Osteocyte (in vitro differentiated cells): ENCODE measurements at regions not wholly inside any gene's neighbourhood (a gene's known extent, or its start where the extent isn't known, plus 50 kb on each side); places are given as distances from the start of the nearest gene placed in this dataset.

Experiments
- DNase-seq: peaks from one replicate; pipeline ENCODE4 v3.0.0; 2021; ENCODE audit warnings: mixed read lengths; ENCODE audit not compliant: unreplicated experiment; ENCODE audit errors: extremely low spot score
- H3K27ac Mint-ChIP-seq: one replicate; pipeline ENCODE4 v1.8.0; 2021; ENCODE audit warnings: mild to moderate bottlenecking, mixed read lengths; ENCODE audit not compliant: unreplicated experiment
- H3K27me3 Mint-ChIP-seq: one replicate; pipeline ENCODE4 v1.8.0; 2021; ENCODE audit warnings: mixed read lengths; ENCODE audit not compliant: unreplicated experiment
- H3K36me3 Mint-ChIP-seq: one replicate; pipeline ENCODE4 v1.8.0; 2021; ENCODE audit warnings: mixed read lengths; ENCODE audit not compliant: unreplicated experiment
- H3K4me1 Mint-ChIP-seq: one replicate; pipeline ENCODE4 v1.8.0; 2021; ENCODE audit warnings: mixed read lengths; ENCODE audit not compliant: unreplicated experiment
- H3K4me3 Mint-ChIP-seq: one replicate; pipeline ENCODE4 v1.8.0; 2021; ENCODE audit warnings: mild to moderate bottlenecking, moderate library complexity, mixed read lengths; ENCODE audit not compliant: unreplicated experiment
- H3K9me3 Mint-ChIP-seq: one replicate; pipeline ENCODE4 v1.8.0; 2021; ENCODE audit warnings: mixed read lengths; ENCODE audit not compliant: unreplicated experiment
- TF ChIP-seq, protein P1 (sequence below): fragments of 200-600 bp; sonication (generic); IDR thresholded peaks from 2 replicates; pipeline ENCODE4 v1.5.0; 2021; ENCODE audit warnings: antibody characterized with exemption, mild to moderate bottlenecking, moderate library complexity

DNA sequence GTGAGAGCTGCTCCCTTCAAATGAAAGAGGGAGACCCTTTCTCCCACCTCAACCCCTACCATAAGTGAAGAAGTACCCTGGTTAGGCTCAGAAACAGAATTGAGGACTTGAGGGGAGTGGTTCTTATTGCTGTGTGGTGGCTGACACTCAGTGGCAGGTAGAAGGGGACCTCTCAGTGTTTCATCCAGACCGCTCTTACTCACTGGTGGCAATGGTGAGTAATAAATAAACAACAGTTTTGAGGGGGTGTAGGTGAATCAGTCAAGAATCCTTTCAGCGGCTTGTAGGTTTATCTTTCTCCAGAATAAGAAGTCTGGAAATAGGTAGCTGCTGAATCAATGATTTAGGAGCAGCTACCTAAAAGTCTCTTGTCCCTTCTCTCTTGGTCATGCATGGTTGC is 403.4 kb upstream of the B3GAT1 start:
- TF ChIP-seq, protein P1, sequence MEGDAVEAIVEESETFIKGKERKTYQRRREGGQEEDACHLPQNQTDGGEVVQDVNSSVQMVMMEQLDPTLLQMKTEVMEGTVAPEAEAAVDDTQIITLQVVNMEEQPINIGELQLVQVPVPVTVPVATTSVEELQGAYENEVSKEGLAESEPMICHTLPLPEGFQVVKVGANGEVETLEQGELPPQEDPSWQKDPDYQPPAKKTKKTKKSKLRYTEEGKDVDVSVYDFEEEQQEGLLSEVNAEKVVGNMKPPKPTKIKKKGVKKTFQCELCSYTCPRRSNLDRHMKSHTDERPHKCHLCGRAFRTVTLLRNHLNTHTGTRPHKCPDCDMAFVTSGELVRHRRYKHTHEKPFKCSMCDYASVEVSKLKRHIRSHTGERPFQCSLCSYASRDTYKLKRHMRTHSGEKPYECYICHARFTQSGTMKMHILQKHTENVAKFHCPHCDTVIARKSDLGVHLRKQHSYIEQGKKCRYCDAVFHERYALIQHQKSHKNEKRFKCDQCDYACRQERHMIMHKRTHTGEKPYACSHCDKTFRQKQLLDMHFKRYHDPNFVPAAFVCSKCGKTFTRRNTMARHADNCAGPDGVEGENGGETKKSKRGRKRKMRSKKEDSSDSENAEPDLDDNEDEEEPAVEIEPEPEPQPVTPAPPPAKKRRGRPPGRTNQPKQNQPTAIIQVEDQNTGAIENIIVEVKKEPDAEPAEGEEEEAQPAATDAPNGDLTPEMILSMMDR: no peak
- no peak for DNase-seq
- peaks cover 5% of the 10 kb centered on the region for H3K4me1 Mint-ChIP-seq
- H3K27me3 Mint-ChIP-seq: peaks cover 20% of the 10 kb centered on the region
- H3K27ac Mint-ChIP-seq: no peak overlapping the region
- H3K4me3 Mint-ChIP-seq: no peak overlapping the region
- no peaks in the 10 kb centered on the region for H3K36me3 Mint-ChIP-seq
- H3K9me3 Mint-ChIP-seq: no peaks in the 10 kb centered on the region

DNA sequence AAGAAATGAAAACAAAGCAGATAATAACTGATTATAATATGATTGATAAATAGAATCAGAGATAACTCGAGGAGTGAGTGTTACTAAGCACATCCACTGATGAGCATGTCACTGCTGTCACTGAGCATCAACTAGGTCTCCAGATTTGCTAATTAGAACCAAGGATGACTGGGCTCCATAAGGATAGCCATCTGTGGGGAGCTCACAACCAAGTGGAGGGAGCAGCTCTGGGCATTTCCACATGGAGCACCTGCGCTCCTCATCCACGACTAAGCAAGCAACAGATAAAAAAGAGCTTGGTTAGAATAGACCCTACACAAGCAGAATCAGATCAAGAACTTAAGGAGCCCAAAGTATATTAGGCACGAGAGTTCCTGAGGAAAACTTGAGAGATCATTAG is 396.0 kb upstream of the B3GAT1 start:
- DNase-seq: no peak
- no peaks in the 10 kb centered on the region for H3K36me3 Mint-ChIP-seq
- TF ChIP-seq, protein P1: no peak
- H3K4me1 Mint-ChIP-seq: no peaks in the 10 kb centered on the region
- no peaks in the 10 kb centered on the region for H3K9me3 Mint-ChIP-seq
- no peak overlapping the region for H3K4me3 Mint-ChIP-seq
- peaks cover 12% of the 10 kb centered on the region for H3K27me3 Mint-ChIP-seq
- no peak overlapping the region for H3K27ac Mint-ChIP-seq

DNA sequence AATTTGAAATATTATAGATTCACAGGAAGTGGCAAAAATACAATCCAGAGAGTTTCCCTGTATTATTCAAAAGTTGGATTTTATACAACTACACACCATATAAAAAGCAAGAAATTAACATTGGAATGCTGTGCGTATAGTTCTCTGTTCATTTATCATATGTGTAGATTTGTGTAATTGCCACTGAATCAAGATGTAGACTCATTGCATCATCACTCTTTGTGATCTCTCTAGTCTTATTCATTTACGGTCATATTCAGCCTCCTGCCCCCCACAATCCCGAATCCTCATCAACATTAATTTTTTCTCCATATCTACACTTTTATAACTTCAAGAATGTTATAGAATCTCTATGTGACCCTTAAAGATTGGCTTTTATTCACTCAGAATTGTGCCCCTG is 390.6 kb upstream of the B3GAT1 start:
- TF ChIP-seq, protein P1: no peak
- peaks cover 11% of the 10 kb centered on the region for H3K27me3 Mint-ChIP-seq
- peaks cover 14% of the 10 kb centered on the region for H3K4me1 Mint-ChIP-seq
- no peaks in the 10 kb centered on the region for H3K36me3 Mint-ChIP-seq
- no peak overlapping the region for H3K27ac Mint-ChIP-seq
- no peaks in the 10 kb centered on the region for H3K9me3 Mint-ChIP-seq
- no peak overlapping the region for H3K4me3 Mint-ChIP-seq
- no peak for DNase-seq

DNA sequence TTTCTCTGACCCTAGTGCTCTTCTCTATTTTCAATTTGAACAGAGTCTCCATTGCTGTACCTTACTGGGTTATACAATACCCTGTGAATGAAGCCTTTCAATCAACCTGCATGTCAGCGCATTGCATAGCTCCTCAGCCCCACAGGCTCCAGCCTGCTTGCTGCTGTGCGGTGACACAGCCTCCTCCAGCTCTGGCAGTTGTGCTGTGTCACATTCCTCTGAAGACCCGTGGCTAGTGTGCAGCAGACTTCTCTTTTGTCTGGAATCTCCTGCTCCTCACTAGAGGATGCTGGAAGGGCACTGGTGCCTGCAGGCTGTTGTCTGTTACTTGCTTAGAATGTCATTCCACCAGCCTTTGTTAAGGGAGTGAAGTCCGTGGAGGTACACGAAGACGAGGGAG is 390.1 kb upstream of the B3GAT1 start:
- Mint-ChIP-seq H3K27me3 (peaks cover 10% of the 10 kb centered on the region), H3K4me1 (peaks cover 14% of the 10 kb centered on the region), H3K36me3 (no peaks in the 10 kb centered on the region), H3K9me3 (no peaks in the 10 kb centered on the region), H3K27ac (peak overlapping the region; percentile 36), H3K4me3 (peak overlapping the region; percentile 24)
- no peak for DNase-seq
- TF ChIP-seq, protein P1: no peak

DNA sequence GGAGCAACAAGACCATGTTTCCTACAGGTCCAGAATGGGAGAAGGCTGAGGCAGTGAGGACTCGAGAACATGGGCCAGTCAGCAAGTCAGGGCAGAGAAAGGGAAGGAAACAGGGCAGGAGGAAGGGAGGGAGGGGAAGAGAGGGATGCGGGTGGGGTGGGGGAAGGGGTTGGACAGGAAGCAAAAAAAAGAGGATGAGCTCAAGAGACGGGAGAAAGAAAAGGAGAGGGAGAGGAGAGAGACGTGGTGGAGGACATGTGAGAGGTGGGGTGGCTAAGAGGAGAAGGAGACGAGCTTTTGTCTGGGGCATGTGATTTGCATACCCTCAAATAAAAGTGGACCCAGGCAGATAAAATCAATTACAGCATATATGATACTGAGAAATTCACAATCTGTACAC is 389.5 kb upstream of the B3GAT1 start:
- Mint-ChIP-seq H3K27ac (no peak overlapping the region), H3K36me3 (no peaks in the 10 kb centered on the region), H3K4me3 (no peak overlapping the region), H3K4me1 (peaks cover 14% of the 10 kb centered on the region), H3K27me3 (peaks cover 6% of the 10 kb centered on the region), H3K9me3 (no peaks in the 10 kb centered on the region)
- TF ChIP-seq, protein P1: no peak
- no peak for DNase-seq
